ENCODE measurements at regions not wholly inside any gene's neighbourhood (a gene's known extent, or its start where the extent isn't known, plus 50 kb on each side); places are given as distances from the start of the nearest gene placed in this dataset.

DNA sequence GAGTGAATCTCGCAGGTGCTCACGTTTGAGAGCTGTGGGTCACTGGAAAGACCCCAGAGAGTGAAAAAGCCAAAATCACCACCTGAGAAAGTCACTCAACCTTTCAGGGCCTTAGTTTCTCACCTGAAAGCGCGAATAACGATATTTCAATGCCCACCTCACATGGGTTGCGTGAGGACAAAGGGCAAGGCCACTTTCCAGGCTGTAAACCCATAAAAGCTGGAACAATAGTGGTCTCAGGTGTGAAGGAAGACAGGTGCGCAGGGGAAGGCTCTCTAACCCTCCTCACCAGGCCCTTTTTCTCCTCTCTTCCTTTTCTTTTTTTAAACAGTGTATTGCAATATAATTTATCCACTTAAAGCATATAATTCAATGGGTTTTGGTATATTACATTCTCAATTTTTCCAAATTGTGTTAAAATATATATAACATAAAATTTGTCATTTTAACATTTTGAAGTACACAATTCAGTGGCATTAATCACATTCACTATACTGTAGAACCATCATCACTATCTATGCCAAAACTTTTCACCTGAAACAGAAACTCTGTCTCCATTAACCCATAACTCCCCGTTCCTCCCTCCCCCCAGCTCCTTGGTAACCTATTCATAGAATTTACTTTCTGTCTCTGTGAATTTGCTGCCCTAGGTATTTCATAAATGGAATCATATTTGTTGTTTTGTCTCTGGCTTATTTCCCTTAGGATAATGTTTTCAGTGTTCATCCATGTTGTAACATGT is 118.4 kb upstream of the TNR start:
- H3K27me3 ChIP-seq (replicated peaks): no peaks in the 10 kb centered on the region
- no peaks in the 10 kb centered on the region for H3K36me3 ChIP-seq (replicated peaks)
- H3K4me3 ChIP-seq (ENCODE audit: low read depth, low read length): no peak overlapping the region
- H3K27ac ChIP-seq: no peak overlapping the region
- no peak for DNase-seq
- in situ Hi-C loops (cut with HindIII; ENCODE audit: low pct_ligation_motif_present, low sequenced_read_pairs): no loop called here
- TF ChIP-seq, protein P1, sequence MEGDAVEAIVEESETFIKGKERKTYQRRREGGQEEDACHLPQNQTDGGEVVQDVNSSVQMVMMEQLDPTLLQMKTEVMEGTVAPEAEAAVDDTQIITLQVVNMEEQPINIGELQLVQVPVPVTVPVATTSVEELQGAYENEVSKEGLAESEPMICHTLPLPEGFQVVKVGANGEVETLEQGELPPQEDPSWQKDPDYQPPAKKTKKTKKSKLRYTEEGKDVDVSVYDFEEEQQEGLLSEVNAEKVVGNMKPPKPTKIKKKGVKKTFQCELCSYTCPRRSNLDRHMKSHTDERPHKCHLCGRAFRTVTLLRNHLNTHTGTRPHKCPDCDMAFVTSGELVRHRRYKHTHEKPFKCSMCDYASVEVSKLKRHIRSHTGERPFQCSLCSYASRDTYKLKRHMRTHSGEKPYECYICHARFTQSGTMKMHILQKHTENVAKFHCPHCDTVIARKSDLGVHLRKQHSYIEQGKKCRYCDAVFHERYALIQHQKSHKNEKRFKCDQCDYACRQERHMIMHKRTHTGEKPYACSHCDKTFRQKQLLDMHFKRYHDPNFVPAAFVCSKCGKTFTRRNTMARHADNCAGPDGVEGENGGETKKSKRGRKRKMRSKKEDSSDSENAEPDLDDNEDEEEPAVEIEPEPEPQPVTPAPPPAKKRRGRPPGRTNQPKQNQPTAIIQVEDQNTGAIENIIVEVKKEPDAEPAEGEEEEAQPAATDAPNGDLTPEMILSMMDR (IDR thresholded peaks at IDR 0.05; ENCODE audit: low read depth, low read length, missing control alignments): no peak

DNA sequence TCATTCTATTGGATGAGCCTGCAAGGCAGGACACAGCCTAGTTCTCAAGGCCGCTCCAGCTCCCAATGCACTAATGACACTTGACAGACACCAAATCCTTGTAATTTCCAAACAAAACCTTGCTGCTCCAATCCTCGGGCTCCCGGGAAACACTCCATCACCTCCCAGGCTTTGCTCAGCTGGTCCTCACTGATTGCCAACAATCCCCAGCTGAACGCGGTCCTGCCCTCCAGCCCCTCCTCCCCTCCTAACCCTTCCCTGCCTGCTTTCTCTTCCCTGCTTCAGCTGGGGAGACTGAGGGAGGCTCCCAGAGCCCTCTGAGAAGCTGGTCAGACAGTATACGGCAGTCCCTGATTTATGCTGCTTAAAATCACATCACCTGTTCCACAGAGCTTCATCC is 114.4 kb upstream of the TNR start:
- Histone ChIP-seq H3K27ac (no peak overlapping the region), H3K4me3 (ENCODE audit: low read depth, low read length) (no peak overlapping the region), H3K36me3 (replicated peaks) (no peaks in the 10 kb centered on the region), H3K27me3 (replicated peaks) (no peaks in the 10 kb centered on the region)
- TF ChIP-seq, protein P1 (IDR thresholded peaks at IDR 0.05; ENCODE audit: low read depth, low read length, missing control alignments): no peak
- DNase-seq: no peak
- in situ Hi-C loops (cut with HindIII; ENCODE audit: low pct_ligation_motif_present, low sequenced_read_pairs): no loop called here

DNA sequence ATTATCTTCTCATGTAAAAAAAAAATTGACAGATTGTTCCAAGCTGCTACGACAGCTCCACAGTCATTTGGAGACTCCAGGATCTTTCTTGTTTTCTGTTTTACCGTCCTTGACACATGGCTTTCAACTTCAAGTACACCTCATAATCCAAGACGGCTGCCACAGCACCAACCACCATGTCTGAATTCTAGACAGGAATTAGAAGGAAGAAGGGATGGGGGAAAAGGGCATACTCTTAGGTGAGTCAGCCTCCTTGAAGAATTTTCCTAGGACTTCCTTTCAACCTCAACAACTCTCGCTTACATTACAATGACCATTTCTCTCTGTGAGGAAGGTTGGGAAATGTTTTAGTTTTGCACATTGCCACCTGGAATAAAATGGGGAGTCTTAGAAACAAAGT is 110.3 kb upstream of the TNR start:
- in situ Hi-C loops (cut with HindIII; ENCODE audit: low pct_ligation_motif_present, low sequenced_read_pairs): no loop called here
- DNase-seq: no peak
- TF ChIP-seq, protein P1 (IDR thresholded peaks at IDR 0.05; ENCODE audit: low read depth, low read length, missing control alignments): no peak

DNA sequence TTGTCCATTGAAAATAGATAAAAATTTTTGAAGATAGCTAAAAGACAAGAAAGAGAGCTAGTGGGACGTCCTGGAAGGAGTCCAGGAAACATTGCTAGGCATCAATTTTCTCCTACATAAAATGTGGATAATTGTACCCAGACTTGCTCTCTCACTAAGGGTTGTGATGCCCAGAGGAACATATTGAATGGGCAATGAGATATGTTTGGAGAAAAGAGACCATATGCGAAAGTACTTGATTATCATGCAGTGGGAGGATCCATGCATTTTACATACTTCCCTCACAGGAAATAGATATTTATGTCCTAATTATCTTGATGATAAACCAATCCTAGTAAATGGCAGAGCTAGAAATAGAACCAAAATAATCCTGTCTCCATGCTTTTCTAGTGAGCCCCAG is 108.4 kb upstream of the TNR start:
- no peak for DNase-seq
- no peak overlapping the region for H3K4me3 ChIP-seq (ENCODE audit: low read depth, low read length)
- TF ChIP-seq, protein P1 (IDR thresholded peaks at IDR 0.05; ENCODE audit: low read depth, low read length, missing control alignments): no peak
- no peaks in the 10 kb centered on the region for H3K36me3 ChIP-seq (replicated peaks)
- H3K27ac ChIP-seq: no peak overlapping the region
- in situ Hi-C loops (cut with HindIII; ENCODE audit: low pct_ligation_motif_present, low sequenced_read_pairs): no loop called here
- H3K27me3 ChIP-seq (replicated peaks): no peaks in the 10 kb centered on the region

More for the DNA sequence above, 110.3 kb upstream of the TNR start:
- Histone ChIP-seq H3K27ac (no peak overlapping the region), H3K36me3 (replicated peaks) (no peaks in the 10 kb centered on the region), H3K27me3 (replicated peaks) (no peaks in the 10 kb centered on the region), H3K4me3 (ENCODE audit: low read depth, low read length) (no peak overlapping the region)

DNA sequence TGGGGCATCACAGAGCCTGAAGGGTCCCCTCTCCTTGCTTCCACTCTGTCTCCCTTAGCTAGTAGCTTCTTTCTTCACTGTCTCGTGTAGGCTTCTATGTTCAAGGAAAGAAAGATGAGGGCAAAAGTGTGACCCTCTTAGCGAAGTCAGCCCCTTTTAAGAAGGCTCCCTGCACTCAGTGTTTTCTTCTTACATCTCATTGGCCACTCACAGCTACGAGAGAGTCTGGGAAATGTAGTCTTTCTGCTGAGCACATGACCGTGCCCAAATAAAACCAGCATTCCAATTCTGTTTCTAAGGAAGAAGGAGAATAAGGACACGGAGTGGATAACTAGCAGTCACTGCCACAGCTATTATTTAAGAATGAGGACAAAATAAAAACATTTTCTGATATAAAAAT is 104.9 kb upstream of the TNR start:
- Histone ChIP-seq H3K27me3 (replicated peaks) (no peaks in the 10 kb centered on the region), H3K4me3 (ENCODE audit: low read depth, low read length) (no peak overlapping the region), H3K27ac (no peak overlapping the region), H3K36me3 (replicated peaks) (no peaks in the 10 kb centered on the region)
- TF ChIP-seq, protein P1 (IDR thresholded peaks at IDR 0.05; ENCODE audit: low read depth, low read length, missing control alignments): no peak
- no peak for DNase-seq
- in situ Hi-C loops (cut with HindIII; ENCODE audit: low pct_ligation_motif_present, low sequenced_read_pairs): no loop called here

DNA sequence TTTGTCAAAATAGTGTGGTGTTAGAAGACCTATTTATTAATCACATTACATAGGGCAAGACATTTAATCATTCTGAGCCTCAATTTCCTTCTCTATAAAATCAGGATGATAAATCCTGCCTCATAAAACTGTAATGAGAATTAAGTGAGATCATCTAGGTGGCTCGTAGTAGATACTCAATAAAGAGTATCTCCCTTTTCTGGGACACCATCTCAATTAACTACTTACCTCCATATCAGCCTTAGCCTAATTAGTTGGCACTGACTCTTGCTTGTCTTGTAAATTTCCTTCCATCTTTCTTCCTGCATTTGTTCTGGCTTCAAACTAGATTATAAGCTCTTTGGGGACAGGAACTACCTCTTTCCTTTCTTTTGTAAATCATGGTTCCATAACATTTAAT is 102.6 kb upstream of the TNR start:
- DNase-seq: no peak
- Histone ChIP-seq H3K4me3 (ENCODE audit: low read depth, low read length) (no peak overlapping the region), H3K27ac (no peak overlapping the region), H3K36me3 (replicated peaks) (no peaks in the 10 kb centered on the region), H3K27me3 (replicated peaks) (no peaks in the 10 kb centered on the region)
- in situ Hi-C loops (cut with HindIII; ENCODE audit: low pct_ligation_motif_present, low sequenced_read_pairs): no loop called here
- TF ChIP-seq, protein P1 (IDR thresholded peaks at IDR 0.05; ENCODE audit: low read depth, low read length, missing control alignments): no peak
